ENCODE measurements at regions not wholly inside any gene's neighbourhood (a gene's known extent, or its start where the extent isn't known, plus 50 kb on each side); places are given as distances from the start of the nearest gene placed in this dataset.
A peak's percentile ranks its signal among the peaks of the same experiment; 100 is the strongest.

GRCh38 chr5:99177796-99178195 is 249.0 kb upstream of the CHD1 start:
- H3K9me3 ChIP-seq (ENCODE audit: control insufficient read depth, low read depth, low read length), result no peaks in the 10 kb centered on the region
- TF ChIP-seq CTCF (conservative IDR thresholded peaks at IDR 0.05), result no peak
- H3K79me2 ChIP-seq (ENCODE audit: insufficient read depth, low read length), result no peaks in the 10 kb centered on the region
- Mint-ChIP-seq H3K4me3 (no peak overlapping the region), H3K9me3 (no peaks in the 10 kb centered on the region), H3K27ac (peak overlapping the region in 1 of 3 experiments; percentile 27; a peak in 1 of 7 replicates), H3K4me1 (no peaks in the 10 kb centered on the region), H3K27me3 (ENCODE audit: low read depth) (no peaks in the 10 kb centered on the region), H3K36me3 (ENCODE audit: insufficient read depth in 1 of 3, low read depth in 3 of 3) (no peaks in the 10 kb centered on the region)
- H4K20me1 ChIP-seq (ENCODE audit: control insufficient read depth, insufficient read depth, insufficient read length), result no peaks in the 10 kb centered on the region
- H3K4ac ChIP-seq (ENCODE audit: low read depth, low read length), result no peak overlapping the region
- H2BK15ac ChIP-seq (ENCODE audit: low read depth, low read length), result no peak overlapping the region
- no peak overlapping the region for H2AFZ ChIP-seq (ENCODE audit: low read length)
- no peak overlapping the region for H3K27ac ChIP-seq (ENCODE audit: insufficient read length, low read depth, low read length)
- no peaks in the 10 kb centered on the region for H3K79me1 ChIP-seq (ENCODE audit: insufficient read depth, low read depth, low read length, poor library complexity, severe bottlenecking)
- no peak for DNase-seq
- H3K27me3 ChIP-seq (ENCODE audit: insufficient read depth, low read length), result no peaks in the 10 kb centered on the region
- no CpG with 5 or more reads among the region's 2 CpGs for WGBS (ENCODE audit: extremely low coverage, insufficient read length, low lambda C conversion rate)
- H2BK120ac ChIP-seq (ENCODE audit: low read depth, low read length, poor library complexity, severe bottlenecking), result no peak overlapping the region
- H3K23me2 ChIP-seq (ENCODE audit: insufficient read length, low read depth, low read length, poor library complexity, severe bottlenecking), result no peaks in the 10 kb centered on the region
- no peaks in the 10 kb centered on the region for H3K4me1 ChIP-seq (ENCODE audit: insufficient read depth, low read length)
- no peak overlapping the region for H3K14ac ChIP-seq (ENCODE audit: insufficient read depth, low read length)
- H4K91ac ChIP-seq (ENCODE audit: insufficient read length, low read depth, low read length), result no peak overlapping the region
- H3K18ac ChIP-seq (ENCODE audit: insufficient read length, low read depth, low read length), result no peak overlapping the region
- H2BK12ac ChIP-seq (ENCODE audit: insufficient read length, low read depth, low read length), result no peak overlapping the region
- no peak overlapping the region for H3T11ph ChIP-seq (ENCODE audit: low read length)
- H4K8ac ChIP-seq (replicated peaks; ENCODE audit: insufficient read length, low read depth, low read length), result no peak overlapping the region
- no peak overlapping the region for H3K56ac ChIP-seq (ENCODE audit: insufficient read length, low read depth, low read length)
- H3K4me2 ChIP-seq (ENCODE audit: insufficient read depth, insufficient read length, low read length), result no peak overlapping the region
- H2AK5ac ChIP-seq (ENCODE audit: insufficient read length, low read length), result no peak overlapping the region
- no peak overlapping the region for H4K5ac ChIP-seq (ENCODE audit: insufficient read length, low read depth, low read length)
- no peak overlapping the region for H3K9ac ChIP-seq (ENCODE audit: extremely low read depth, insufficient read length, low read length)
- H2BK20ac ChIP-seq (ENCODE audit: low read depth, low read length, poor library complexity, severe bottlenecking), result no peak overlapping the region
- H3K23ac ChIP-seq (ENCODE audit: insufficient read length, low read depth, low read length), result no peak overlapping the region
- no peak overlapping the region for H2BK5ac ChIP-seq (ENCODE audit: insufficient read length, low read length)
